GM18873 (cell line): ENCODE measurements at regions not wholly inside any gene's neighbourhood (a gene's known extent, or its start where the extent isn't known, plus 50 kb on each side); places are given as distances from the start of the nearest gene placed in this dataset.
"Not testable (repeated sequence)": the region's sequence is repeated elsewhere in the genome, so short reads cannot be mapped to it uniquely, and the experiment has no call there.

Experiments used
- ATAC-seq: cut with Tn5 transposase; IDR thresholded peaks from one replicate; pipeline ENCODE4 v1.9.1; 2021; ENCODE audit warnings: mild to moderate bottlenecking, moderate library complexity, moderate number of reproducible peaks; ENCODE audit not compliant: unreplicated experiment, low FRiP score

- no peak for ATAC-seq
Observed at GRCh38 chr6:56752009-56752408, 109.3 kb upstream of the DST start.

- ATAC-seq: no peak
Observed at GRCh38 chr6:56751604-56752003, 108.9 kb upstream of the DST start.

- ATAC-seq: no peak
Observed at GRCh38 chr6:56750686-56751085, 108.0 kb upstream of the DST start.

- no peak for ATAC-seq
Observed at GRCh38 chr6:56749632-56750151, 107.0 kb upstream of the DST start.

- no peak for ATAC-seq
Observed at GRCh38 chr6:56746767-56747504, 104.2 kb upstream of the DST start.

- no peak for ATAC-seq
Observed at GRCh38 chr6:56745971-56746370, 103.3 kb upstream of the DST start.

- ATAC-seq: no peak
Observed at GRCh38 chr6:56745081-56745480, 102.4 kb upstream of the DST start.

GRCh38 chr6:56744528-56744927 lies 101.8 kb upstream of the DST start:
- no peak for ATAC-seq

- peak; percentile 46 for ATAC-seq
Observed at GRCh38 chr6:56742122-56742791, 99.6 kb upstream of the DST start.

GRCh38 chr6:56741472-56741871 lies 98.8 kb upstream of the DST start:
- ATAC-seq: no peak

GRCh38 chr6:56739836-56740815 lies 97.4 kb upstream of the DST start:
- no peak for ATAC-seq

- ATAC-seq: no peak
Observed at GRCh38 chr6:56736804-56737203, 94.1 kb upstream of the DST start.

- ATAC-seq: no peak
Observed at GRCh38 chr6:56734335-56734734, 91.6 kb upstream of the DST start.

- no peak for ATAC-seq
Observed at GRCh38 chr6:56733211-56733697, 90.6 kb upstream of the DST start.

GRCh38 chr6:56732517-56732916 lies 89.8 kb upstream of the DST start:
- ATAC-seq: no peak

- ATAC-seq: no peak
Observed at GRCh38 chr6:56730663-56731529, 88.2 kb upstream of the DST start.

GRCh38 chr6:56729719-56730118 lies 87.0 kb upstream of the DST start:
- no peak for ATAC-seq

- not testable (repeated sequence) for ATAC-seq
Observed at GRCh38 chr6:56729166-56729565, 86.5 kb upstream of the DST start.

GRCh38 chr6:56727097-56727850 lies 84.6 kb upstream of the DST start:
- ATAC-seq: no peak
